ENCODE measurements at regions not wholly inside any gene's neighbourhood (a gene's known extent, or its start where the extent isn't known, plus 50 kb on each side); places are given as distances from the start of the nearest gene placed in this dataset.

DNA sequence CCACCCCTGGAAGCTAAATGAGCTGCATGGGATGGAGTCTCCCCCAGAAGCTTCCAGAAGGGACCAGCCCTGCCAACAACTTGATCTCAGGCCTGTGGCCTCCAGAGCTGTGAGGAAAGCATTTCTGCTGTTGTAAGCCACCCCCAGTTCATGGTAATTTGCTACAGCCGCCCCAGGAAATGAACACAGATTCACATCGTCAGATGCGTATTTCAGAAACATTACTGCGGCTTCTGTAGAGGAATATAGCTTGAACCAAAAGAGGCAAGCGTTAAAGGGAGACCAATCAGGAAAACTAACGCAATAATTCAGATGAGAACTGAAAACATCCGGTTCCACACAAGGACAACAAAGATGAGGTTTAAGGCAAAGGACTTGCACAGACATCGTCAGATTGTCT, 128.4 kb upstream of the TBL1X start:
- no peaks in the 10 kb centered on the region for H3K27me3 ChIP-seq (replicated peaks; ENCODE audit: control insufficient read depth, insufficient read depth, low read length)
- intact Hi-C loops (cut with micrococcal nuclease; ENCODE audit: unreplicated experiment), result no loop called here
- H3K4me3 ChIP-seq (ENCODE audit: low read depth, low read length), result no peak overlapping the region
- ChIA-PET POLR2A (no interaction called here), CTCF (no interaction called here)
- Mint-ChIP-seq H3K27ac (ENCODE audit: unreplicated experiment) (no peak overlapping the region), H3K4me1 (ENCODE audit: low read depth, unreplicated experiment) (no peaks in the 10 kb centered on the region), H3K9me3 (ENCODE audit: unreplicated experiment) (no peaks in the 10 kb centered on the region), H3K4me3 (ENCODE audit: unreplicated experiment) (no peak overlapping the region), H3K27me3 (ENCODE audit: insufficient read depth, unreplicated experiment) (no peaks in the 10 kb centered on the region), H3K36me3 (ENCODE audit: insufficient read depth, unreplicated experiment) (no peaks in the 10 kb centered on the region)
- no peaks in the 10 kb centered on the region for H3K9me3 ChIP-seq
- no peak for DNase-seq
- no TSS peak for BruUV-seq (replicated peaks)
- H3K4me1 ChIP-seq, result no peaks in the 10 kb centered on the region
- H3K36me3 ChIP-seq (ENCODE audit: control insufficient read depth, insufficient read depth, low read length), result no peaks in the 10 kb centered on the region
- TF ChIP-seq, protein P1, sequence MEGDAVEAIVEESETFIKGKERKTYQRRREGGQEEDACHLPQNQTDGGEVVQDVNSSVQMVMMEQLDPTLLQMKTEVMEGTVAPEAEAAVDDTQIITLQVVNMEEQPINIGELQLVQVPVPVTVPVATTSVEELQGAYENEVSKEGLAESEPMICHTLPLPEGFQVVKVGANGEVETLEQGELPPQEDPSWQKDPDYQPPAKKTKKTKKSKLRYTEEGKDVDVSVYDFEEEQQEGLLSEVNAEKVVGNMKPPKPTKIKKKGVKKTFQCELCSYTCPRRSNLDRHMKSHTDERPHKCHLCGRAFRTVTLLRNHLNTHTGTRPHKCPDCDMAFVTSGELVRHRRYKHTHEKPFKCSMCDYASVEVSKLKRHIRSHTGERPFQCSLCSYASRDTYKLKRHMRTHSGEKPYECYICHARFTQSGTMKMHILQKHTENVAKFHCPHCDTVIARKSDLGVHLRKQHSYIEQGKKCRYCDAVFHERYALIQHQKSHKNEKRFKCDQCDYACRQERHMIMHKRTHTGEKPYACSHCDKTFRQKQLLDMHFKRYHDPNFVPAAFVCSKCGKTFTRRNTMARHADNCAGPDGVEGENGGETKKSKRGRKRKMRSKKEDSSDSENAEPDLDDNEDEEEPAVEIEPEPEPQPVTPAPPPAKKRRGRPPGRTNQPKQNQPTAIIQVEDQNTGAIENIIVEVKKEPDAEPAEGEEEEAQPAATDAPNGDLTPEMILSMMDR (IDR thresholded peaks at IDR 0.05; ENCODE audit: insufficient read depth in 1 of 2, low read depth in 1 of 2, low read length in 1 of 2, severe bottlenecking in 1 of 2, unreplicated experiment in 1 of 2), result no peak

GRCh38 chrX:9337046-9337445, 127.8 kb upstream of the TBL1X start:
- Histone ChIP-seq H3K27me3 (replicated peaks; ENCODE audit: control insufficient read depth, insufficient read depth, low read length) (no peaks in the 10 kb centered on the region), H3K4me3 (ENCODE audit: low read depth, low read length) (no peak overlapping the region), H3K36me3 (ENCODE audit: control insufficient read depth, insufficient read depth, low read length) (no peaks in the 10 kb centered on the region), H3K4me1 (no peaks in the 10 kb centered on the region), H3K9me3 (no peaks in the 10 kb centered on the region)
- intact Hi-C loops (cut with micrococcal nuclease; ENCODE audit: unreplicated experiment), result no loop called here
- BruUV-seq (replicated peaks), result no TSS peak
- TF ChIP-seq, protein P1 (IDR thresholded peaks at IDR 0.05; ENCODE audit: insufficient read depth in 1 of 2, low read depth in 1 of 2, low read length in 1 of 2, severe bottlenecking in 1 of 2, unreplicated experiment in 1 of 2), result no peak
- DNase-seq, result no peak
- H3K27ac Mint-ChIP-seq (ENCODE audit: unreplicated experiment), result no peak overlapping the region
- H3K36me3 Mint-ChIP-seq (ENCODE audit: insufficient read depth, unreplicated experiment), result no peaks in the 10 kb centered on the region
- no peaks in the 10 kb centered on the region for H3K4me1 Mint-ChIP-seq (ENCODE audit: low read depth, unreplicated experiment)
- no peaks in the 10 kb centered on the region for H3K9me3 Mint-ChIP-seq (ENCODE audit: unreplicated experiment)
- POLR2A ChIA-PET, result no interaction called here
- no peaks in the 10 kb centered on the region for H3K27me3 Mint-ChIP-seq (ENCODE audit: insufficient read depth, unreplicated experiment)
- CTCF ChIA-PET, result no interaction called here
- no peak overlapping the region for H3K4me3 Mint-ChIP-seq (ENCODE audit: unreplicated experiment)

GRCh38 chrX:9338986-9339385, 125.9 kb upstream of the TBL1X start:
- intact Hi-C loops (cut with micrococcal nuclease; ENCODE audit: unreplicated experiment), result no loop called here
- Mint-ChIP-seq H3K27ac (ENCODE audit: unreplicated experiment) (no peak overlapping the region), H3K9me3 (ENCODE audit: unreplicated experiment) (no peaks in the 10 kb centered on the region), H3K36me3 (ENCODE audit: insufficient read depth, unreplicated experiment) (no peaks in the 10 kb centered on the region), H3K4me3 (ENCODE audit: unreplicated experiment) (no peak overlapping the region), H3K27me3 (ENCODE audit: insufficient read depth, unreplicated experiment) (no peaks in the 10 kb centered on the region), H3K4me1 (ENCODE audit: low read depth, unreplicated experiment) (no peaks in the 10 kb centered on the region)
- Histone ChIP-seq H3K27me3 (replicated peaks; ENCODE audit: control insufficient read depth, insufficient read depth, low read length) (no peaks in the 10 kb centered on the region), H3K36me3 (ENCODE audit: control insufficient read depth, insufficient read depth, low read length) (no peaks in the 10 kb centered on the region), H3K9me3 (no peaks in the 10 kb centered on the region), H3K4me3 (ENCODE audit: low read depth, low read length) (no peak overlapping the region), H3K4me1 (no peaks in the 10 kb centered on the region)
- TF ChIP-seq, protein P1 (IDR thresholded peaks at IDR 0.05; ENCODE audit: insufficient read depth in 1 of 2, low read depth in 1 of 2, low read length in 1 of 2, severe bottlenecking in 1 of 2, unreplicated experiment in 1 of 2), result no peak
- DNase-seq, result no peak
- CTCF ChIA-PET, result interaction anchor here (0.7 kb wide), 1 partner anchor 8 kb away, joined by 6 read pairs; no protein-coding TSS in a partner anchor
- POLR2A ChIA-PET, result no interaction called here
- no TSS peak for BruUV-seq (replicated peaks)

Measured in Caco-2 (cell line).